ENCODE measurements at regions not wholly inside any gene's neighbourhood (a gene's known extent, or its start where the extent isn't known, plus 50 kb on each side); places are given as distances from the start of the nearest gene placed in this dataset.

DNA sequence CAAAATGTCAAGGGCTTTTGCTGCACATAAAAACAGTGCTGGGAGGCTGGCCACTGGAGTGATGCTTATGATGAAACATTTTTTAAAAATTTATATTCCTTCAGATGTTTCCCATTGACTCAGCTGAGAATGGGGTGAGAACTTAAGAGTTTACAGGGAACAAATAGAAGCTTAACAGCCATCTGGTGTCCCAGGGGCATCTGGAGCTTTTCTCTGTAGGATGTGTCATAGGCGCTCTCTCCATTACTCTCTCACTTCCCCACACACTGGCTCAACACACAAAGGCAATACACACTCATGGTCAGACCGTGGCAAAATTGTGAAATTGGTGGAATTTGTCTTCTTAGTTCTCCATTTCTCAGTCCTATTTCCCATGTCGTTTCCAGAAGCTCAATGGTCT, 783.1 kb upstream of the LRRTM1 start:
- intact Hi-C loops (cut with micrococcal nuclease), result no loop called here

More for the DNA sequence above, 783.1 kb upstream of the LRRTM1 start:
- 0% methylated on average over 3 of the region's 3 CpGs for WGBS (ENCODE audit: insufficient coverage, low coverage, missing lambda C conversion rate)
- no peaks in the 10 kb centered on the region for H3K79me2 ChIP-seq (ENCODE audit: control insufficient read depth, insufficient read depth, low read length)
- BruUV-seq (replicated peaks), result no TSS peak
- CTCF ChIA-PET (ENCODE audit: low intra/inter-chr PET ratio), result no interaction called here
- H3K36me3 ChIP-seq (ENCODE audit: control insufficient read depth, insufficient read depth, low read length), result no peaks in the 10 kb centered on the region
- H3K4me3 ChIP-seq, result no peak overlapping the region
- H3K9ac ChIP-seq (ENCODE audit: insufficient read depth in 1 of 2, low read depth in 2 of 2, low read length in 2 of 2), result no peak overlapping the region
- no peaks in the 10 kb centered on the region for H4K20me1 ChIP-seq (replicated peaks; ENCODE audit: control insufficient read depth, insufficient read depth, low read length)
- no peak for TF ChIP-seq CHD4 (IDR thresholded peaks at IDR 0.05; ENCODE audit: insufficient read depth, insufficient replicate concordance, low read depth, low read length, poor library complexity, severe bottlenecking)
- TF ChIP-seq, protein P1, sequence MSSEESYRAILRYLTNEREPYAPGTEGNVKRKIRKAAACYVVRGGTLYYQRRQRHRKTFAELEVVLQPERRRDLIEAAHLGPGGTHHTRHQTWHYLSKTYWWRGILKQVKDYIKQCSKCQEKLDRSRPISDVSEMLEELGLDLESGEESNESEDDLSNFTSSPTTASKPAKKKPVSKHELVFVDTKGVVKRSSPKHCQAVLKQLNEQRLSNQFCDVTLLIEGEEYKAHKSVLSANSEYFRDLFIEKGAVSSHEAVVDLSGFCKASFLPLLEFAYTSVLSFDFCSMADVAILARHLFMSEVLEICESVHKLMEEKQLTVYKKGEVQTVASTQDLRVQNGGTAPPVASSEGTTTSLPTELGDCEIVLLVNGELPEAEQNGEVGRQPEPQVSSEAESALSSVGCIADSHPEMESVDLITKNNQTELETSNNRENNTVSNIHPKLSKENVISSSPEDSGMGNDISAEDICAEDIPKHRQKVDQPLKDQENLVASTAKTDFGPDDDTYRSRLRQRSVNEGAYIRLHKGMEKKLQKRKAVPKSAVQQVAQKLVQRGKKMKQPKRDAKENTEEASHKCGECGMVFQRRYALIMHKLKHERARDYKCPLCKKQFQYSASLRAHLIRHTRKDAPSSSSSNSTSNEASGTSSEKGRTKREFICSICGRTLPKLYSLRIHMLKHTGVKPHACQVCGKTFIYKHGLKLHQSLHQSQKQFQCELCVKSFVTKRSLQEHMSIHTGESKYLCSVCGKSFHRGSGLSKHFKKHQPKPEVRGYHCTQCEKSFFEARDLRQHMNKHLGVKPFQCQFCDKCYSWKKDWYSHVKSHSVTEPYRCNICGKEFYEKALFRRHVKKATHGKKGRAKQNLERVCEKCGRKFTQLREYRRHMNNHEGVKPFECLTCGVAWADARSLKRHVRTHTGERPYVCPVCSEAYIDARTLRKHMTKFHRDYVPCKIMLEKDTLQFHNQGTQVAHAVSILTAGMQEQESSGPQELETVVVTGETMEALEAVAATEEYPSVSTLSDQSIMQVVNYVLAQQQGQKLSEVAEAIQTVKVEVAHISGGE (CRISPR knock-in tag; IDR thresholded peaks at IDR 0.05), result no peak
- TF ChIP-seq MXI1 (IDR thresholded peaks at IDR 0.05; ENCODE audit: low read depth, low read length), result no peak
- no peak for TF ChIP-seq CREB1 (IDR thresholded peaks at IDR 0.05)
- TF ChIP-seq CREB1 (CRISPR knock-in tag; IDR thresholded peaks at IDR 0.05), result no peak
- no peak for TF ChIP-seq KLF10 (CRISPR knock-in tag; IDR thresholded peaks at IDR 0.05)
- no peak overlapping the region for H2AFZ ChIP-seq (ENCODE audit: low read depth, low read length)
- no peaks in the 10 kb centered on the region for H3K27me3 ChIP-seq (ENCODE audit: control insufficient read depth in 2 of 2, insufficient read depth in 2 of 2, low read length in 2 of 2)
- ATAC-seq, result no peak
- H3K9me1 ChIP-seq (ENCODE audit: control insufficient read depth, insufficient read depth, low read length), result no peaks in the 10 kb centered on the region
- H3K9me3 ChIP-seq (replicated peaks; ENCODE audit: control insufficient read depth, insufficient read depth, low read depth, low read length), result no peaks in the 10 kb centered on the region
- H3K27ac ChIP-seq (ENCODE audit: extremely low read depth, low read depth, low read length), result no peak overlapping the region
- DNase-seq (ENCODE audit: extremely low read depth in 1 of 4, low spot score in 3 of 4), result no peak
- POLR2A ChIA-PET, result no interaction called here
- no peak overlapping the region for H3K4me2 ChIP-seq (ENCODE audit: insufficient read depth, low read length)
- no peaks in the 10 kb centered on the region for H3K4me1 ChIP-seq (replicated peaks in 1 of 2; ENCODE audit: control insufficient read depth in 2 of 2, insufficient read depth in 2 of 2, low read length in 2 of 2)
- in situ Hi-C loops (cut with MboI), result no loop called here
- no peak for FAIRE-seq
